T-helper 2 cell treated with Interferon-gamma antibody and Interleukin-4, amounts not matched to agents 100 ng/mL and 5 ng/mL, for 36 hours (primary cell): ENCODE measurements at regions not wholly inside any gene's neighbourhood (a gene's known extent, or its start where the extent isn't known, plus 50 kb on each side); places are given as distances from the start of the nearest gene placed in this dataset.
"Not testable (repeated sequence)": the region's sequence is repeated elsewhere in the genome, so short reads cannot be mapped to it uniquely, and the experiment has no call there.

Experiments
- intact Hi-C: fragments of 100-400 bp; cut with micrococcal nuclease; formaldehyde crosslinking; loops from one replicate; pipeline ENCODE4 v1.15.1; 2023

DNA sequence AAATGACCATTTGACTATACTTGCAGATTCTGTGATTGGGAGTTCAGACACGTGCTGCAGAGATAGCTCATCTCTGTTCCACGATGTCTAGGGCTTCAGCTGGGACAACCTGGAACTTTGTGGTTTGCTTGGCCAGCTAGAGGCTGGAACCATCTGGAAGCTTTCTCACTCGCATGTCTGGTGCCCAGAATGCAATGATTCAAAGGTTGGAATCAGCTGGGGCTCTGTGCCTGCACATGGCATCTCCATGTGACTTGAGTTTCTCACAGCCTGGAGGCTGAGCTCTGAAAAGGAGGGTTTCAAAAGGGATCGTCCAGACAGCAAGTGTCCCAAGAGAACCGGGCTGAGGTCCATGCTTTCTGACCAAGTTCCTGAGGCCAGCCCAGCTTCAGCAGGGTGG lies 465.2 kb downstream of the GADD45G start:
- intact Hi-C loops = no loop called here

- intact Hi-C loops = no loop called here
Measured at GRCh38 chr9:90070469-90070868, 465.7 kb downstream of the GADD45G start.

- intact Hi-C loops = no loop called here
Measured at GRCh38 chr9:90070931-90071660, 466.3 kb downstream of the GADD45G start.

GRCh38 chr9:90073186-90073945 lies 468.6 kb downstream of the GADD45G start:
- intact Hi-C loops = no loop called here

DNA sequence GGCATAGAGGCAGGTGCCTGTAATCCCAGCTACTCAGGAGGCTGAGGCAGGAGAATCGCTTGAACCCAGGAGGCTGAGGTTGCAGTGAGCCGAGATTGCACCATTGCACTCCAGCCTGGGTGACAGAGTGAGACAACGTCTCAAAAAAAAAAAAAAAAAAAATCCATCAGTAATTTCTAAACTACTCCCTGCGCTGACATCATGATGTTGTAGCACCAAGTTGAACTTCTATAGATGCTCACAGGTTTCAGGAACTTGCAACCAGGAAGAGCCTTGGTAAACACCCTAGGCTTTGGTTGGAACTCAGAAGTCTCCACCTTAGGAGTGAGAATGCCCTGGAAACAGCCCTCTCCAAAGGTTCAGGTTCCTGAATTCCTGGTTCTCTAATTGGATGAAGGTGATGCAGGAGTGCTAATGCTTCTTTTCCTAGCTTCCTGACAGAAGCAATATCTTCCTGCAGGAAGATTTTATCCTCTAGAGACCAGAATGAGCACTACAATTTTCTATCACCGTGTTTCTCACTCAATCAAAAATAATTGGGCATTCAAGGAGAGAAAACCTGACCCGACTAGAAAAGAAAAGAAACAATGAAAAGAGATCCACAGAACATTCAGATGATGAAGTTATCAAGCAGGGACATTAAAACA lies 469.6 kb downstream of the GADD45G start:
- intact Hi-C loops = no loop called here

DNA sequence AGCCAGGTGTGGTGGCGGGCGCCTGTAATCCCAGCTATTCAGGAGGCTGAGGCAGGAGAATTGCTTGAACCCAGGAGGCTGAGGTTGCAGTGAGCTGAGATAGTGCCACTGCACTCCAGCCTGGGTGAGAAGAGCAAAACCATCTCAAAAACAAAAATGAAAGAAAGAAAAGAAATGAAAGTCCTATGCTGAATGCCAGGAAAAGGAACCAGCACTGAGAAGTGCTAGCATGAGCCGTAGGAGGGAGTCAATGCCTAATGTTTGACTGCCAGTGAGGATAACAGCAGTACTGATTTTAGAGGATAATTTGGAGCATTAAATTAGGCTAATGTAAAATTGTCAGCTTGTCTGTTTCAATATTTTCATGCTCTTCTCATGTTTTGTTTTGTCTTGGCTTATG lies 472.8 kb downstream of the GADD45G start:
- intact Hi-C loops = not testable (repeated sequence)

DNA sequence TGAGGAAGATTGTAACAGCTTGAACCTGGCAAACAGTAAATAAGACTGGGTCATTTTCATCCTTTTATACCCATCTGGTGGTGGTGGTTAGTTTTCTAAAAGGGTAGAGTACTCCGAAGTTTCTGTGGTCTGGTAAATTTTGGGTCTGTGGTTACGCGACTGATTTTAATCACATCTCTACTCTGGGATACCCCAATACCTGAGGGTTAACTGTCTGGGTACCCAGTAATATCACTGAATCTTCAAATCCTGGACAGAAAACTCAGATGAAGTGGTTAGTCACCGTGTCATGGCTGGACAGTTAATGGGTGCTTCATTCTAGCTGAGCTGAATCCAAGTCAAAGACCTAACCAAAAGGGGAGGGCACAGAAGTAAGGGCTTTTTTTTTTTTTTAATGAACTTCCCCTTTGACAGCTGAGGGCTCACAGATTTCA lies 474.2 kb downstream of the GADD45G start:
- intact Hi-C loops = no loop called here

DNA sequence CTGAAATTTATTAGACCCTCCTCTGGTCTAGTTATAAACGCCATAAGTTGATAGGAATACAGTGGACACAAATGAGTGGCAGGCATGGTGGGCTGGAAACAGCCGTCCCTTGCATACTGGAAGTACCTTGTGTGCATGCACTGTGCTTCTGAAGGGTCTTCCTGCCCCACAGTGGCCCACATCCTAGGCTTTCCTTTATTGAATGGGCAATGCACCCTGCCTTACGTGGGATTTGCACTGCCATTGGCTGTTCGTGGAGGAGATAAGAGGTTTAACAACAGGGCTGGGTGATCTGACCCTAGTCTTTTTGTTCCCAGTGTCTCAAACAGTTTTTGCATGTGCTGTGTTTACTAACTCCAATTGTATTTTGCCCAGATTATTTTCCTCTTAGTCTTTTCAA lies 480.8 kb downstream of the GADD45G start:
- intact Hi-C loops = no loop called here

- intact Hi-C loops = no loop called here
Measured at GRCh38 chr9:90086101-90086511, 481.3 kb downstream of the GADD45G start.

DNA sequence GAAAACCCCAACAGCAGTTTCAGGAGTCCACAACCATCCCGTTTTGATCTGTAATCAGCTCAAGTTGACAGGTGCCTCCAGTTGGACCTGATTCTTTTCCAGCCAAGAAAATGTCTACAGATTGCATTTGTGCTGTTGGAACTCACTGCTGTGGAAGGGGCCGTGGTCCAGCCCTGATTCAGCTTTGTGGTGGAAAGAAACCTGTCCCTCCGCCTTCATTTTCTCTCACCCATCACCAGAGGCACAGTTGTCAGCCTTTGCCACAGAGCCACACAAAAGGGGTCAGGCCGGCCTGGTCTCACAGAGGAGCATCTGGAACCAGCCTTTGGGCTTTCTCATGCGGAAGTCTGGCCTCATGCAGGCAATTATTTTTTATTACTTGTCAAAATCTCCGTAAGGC lies 483.6 kb downstream of the GADD45G start:
- intact Hi-C loops = no loop called here

DNA sequence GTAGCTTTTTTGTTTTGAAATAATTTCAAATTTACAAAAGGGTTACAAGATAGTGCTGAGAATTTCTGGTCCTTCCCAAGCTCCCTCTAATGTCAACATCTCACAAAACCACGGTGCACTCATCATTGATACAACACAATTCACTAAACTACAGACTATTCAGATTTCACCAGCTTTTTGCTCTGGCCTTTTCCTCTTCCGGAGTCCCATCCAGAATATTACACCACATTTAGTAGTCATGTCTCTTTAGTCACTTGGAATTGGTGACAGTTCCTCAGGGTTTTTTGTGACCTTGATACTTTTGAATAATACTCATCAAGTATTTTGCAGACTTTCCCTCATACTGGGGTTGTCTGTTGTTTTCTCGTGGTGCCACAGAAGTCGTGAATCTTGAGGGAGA lies 484.0 kb downstream of the GADD45G start:
- intact Hi-C loops = no loop called here

DNA sequence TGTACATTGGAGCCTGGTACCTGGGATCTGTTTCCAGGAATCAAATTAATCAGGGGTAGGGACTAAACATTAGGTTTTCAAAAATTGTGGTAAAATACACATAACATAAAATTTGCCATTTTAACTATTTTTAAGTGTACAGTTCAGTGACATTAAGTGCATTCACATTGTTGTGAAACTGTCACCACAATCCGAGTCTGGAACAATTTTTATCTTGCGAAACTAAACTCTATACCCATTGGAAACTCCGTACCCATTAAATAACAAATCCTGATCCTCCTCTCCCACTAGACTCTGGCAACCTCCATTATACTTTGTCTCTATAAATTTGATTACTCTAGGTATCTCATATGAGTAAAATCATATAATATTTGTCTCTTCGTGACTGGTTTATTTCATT lies 486.2 kb downstream of the GADD45G start:
- intact Hi-C loops = no loop called here

DNA sequence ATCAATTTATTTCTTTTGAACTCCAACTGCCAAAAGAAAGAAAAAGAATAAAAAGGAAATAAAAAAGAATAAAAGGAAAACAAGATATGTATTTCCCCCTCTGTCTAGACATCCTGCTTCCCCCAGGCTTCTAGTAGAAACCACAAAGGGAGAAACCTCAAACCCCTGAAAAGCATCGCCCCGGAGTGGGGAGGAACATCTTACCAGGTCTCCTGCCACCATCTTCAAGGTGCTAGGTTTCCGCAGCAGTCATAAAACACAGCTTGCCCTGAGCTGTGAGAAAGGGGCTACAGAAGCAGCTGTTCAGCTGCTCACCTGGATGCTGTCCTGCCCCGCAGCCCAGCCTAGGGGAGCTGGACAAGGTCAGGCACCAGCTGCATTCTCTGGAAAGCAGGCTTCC lies 487.7 kb downstream of the GADD45G start:
- intact Hi-C loops = no loop called here

DNA sequence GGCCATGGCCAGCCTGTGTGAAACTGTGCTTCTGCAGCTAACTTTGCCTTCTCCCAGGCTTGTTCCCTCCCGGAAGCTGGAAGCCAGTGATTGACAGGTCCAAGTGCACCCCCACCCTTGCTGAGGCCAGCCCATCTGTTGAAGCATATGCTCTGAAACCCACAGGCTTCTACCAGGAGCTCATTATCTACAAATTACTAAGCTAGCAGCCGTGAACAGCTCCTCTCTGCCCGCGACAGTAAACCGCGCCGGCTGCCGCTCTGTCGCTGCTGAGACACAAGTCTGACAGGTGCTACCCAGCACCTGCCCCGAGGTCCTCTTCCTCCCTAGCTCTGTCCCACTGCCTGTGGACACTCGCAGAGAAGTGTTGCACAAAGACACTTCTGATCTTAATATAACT lies 490.9 kb downstream of the GADD45G start:
- intact Hi-C loops = no loop called here

DNA sequence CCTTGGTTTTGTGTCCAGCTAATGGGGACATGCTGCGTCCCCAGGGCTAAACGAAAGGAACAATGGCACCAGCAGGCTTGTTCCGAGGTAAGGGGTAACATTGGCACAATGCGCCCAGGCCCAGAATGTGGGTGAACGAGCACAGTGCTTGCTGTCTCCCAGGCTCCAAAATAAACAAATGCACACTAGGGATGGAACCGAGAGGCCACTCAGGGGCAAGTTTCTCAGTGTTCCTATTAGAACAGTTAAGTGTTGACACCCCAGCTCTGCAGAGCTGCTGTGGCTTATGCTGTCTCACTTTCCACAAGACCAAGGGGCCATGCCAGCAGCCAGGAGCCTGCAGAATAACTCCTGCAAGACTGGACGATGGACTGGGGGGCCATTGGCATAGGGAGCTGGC lies 492.4 kb downstream of the GADD45G start:
- intact Hi-C loops = no loop called here

- intact Hi-C loops = no loop called here
Measured at GRCh38 chr9:90098408-90098807, 493.6 kb downstream of the GADD45G start.

DNA sequence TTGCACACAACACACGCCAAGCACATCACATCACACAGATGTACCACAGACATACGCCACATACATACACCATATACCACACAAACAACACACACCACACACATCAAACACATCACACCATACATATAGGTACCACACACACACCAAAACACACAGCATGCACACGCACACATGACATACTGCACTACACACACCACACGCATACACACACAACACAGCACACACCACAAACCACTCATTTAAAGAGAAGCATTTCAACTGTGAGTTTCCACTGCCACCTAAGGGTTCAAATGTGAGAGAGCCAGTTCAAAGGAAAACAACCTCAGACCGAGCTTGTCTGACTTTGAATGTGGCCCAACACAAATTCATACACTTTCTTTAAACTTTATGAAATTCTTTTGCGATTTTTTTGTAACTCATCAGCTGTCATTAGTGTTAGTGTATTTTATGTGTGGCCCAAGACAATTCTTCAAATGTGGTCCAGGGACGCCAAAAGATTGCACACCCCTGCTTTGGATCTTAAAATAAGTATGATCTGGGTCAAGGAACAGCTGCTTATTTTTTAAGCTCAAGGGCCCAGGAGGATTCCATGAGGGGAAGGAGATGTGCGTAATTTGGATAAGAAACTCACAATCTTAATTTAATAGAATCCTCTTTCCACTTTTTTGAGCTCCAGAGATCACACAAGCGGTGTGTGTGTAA lies 494.6 kb downstream of the GADD45G start:
- intact Hi-C loops = no loop called here

GRCh38 chr9:90100014-90100413 lies 495.2 kb downstream of the GADD45G start:
- intact Hi-C loops = loop anchor here (10.0 kb wide), 1 partner anchor 355 kb away; no protein-coding TSS in a partner anchor

DNA sequence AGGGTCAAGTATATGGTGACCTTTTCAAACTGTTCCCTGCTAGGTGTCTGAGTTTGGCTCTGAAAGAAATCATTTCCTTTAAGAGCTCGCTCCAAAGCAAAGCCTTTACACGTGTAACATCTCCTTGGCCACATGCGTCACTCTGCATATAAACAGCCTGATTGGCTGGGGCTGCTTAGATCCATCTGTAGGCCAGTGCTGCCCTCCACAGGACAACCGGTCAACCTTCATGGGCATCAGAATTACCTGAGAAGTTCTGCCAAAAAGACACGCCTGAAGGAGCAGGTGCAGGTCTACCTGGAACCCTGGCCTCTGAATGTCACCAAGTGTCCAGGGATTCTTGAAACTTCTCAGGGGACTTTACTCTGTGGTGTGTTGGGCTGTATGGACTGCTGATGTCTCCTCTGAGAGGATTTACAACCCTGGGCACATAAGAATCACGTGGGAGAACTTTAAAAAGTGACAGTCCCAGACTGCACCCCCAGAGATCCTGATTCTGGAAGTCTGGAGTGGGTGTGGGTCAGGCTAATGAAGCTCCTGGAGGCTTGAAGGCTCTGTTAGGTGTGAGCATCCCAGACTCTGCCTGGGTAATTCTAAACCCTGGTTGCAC lies 497.6 kb downstream of the GADD45G start:
- intact Hi-C loops = loop anchor here (1.0 to 10.0 kb wide), 5 partner anchors 183 to 509 kb away; no protein-coding TSS in a partner anchor

DNA sequence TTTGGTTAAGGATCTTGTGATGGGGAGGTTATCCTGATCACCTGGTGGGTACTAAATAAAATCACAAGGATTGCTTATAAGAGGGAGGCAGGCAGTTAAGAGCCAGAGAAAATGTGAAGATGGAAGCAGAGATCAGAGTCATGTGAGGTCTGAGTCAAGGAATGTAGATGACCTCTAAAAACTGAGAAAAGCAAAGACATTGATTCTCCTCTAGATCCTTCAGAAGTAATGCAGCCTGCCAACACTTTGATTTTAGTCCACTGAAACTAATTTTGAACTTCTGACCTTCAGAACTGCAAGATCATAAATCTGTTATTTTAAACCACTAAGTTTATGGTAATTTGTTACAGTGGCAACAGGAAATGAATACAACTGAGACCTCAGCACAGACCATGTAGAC lies 499.0 kb downstream of the GADD45G start:
- intact Hi-C loops = loop anchor here (10.0 kb wide), 1 partner anchor 359 kb away; no protein-coding TSS in a partner anchor

- intact Hi-C loops = loop anchor here (10.0 kb wide), 1 partner anchor 361 kb away; no protein-coding TSS in a partner anchor
Measured at GRCh38 chr9:90105773-90106172, 501.0 kb downstream of the GADD45G start.
